CD8-positive, alpha-beta memory T cell (primary cell): ENCODE measurements at regions not wholly inside any gene's neighbourhood (a gene's known extent, or its start where the extent isn't known, plus 50 kb on each side); places are given as distances from the start of the nearest gene placed in this dataset.

Experiments
- CTCF ChIA-PET: fragments of 350-600 bp; sonication (Branson Sonifier 250); formaldehyde crosslinking; loops from one replicate; lab custom pipeline; 2021; ENCODE audit warnings: antibody characterized with exemption; lab: Charles Lee
- POLR2A ChIA-PET: fragments of 350-600 bp; sonication (Branson Sonifier 250); formaldehyde crosslinking; loops from one replicate; lab custom pipeline; 2021; ENCODE audit warnings: antibody characterized with exemption; lab: Charles Lee
- DNase-seq, 5 donors: peaks; one replicate each; pipeline versions ENCODE4 v3.0.0 to v3.0.0-alpha.2; 2020 to 2022; ENCODE audit warnings: mixed read lengths in 1 of 5
- H3K27ac ChIP-seq: one replicate; pipeline ENCODE4 v1.7.0; 2013; ENCODE audit warnings: low read depth, mild to moderate bottlenecking, low read length, moderate library complexity
- H3K27me3 ChIP-seq: 2 replicates; pipeline ENCODE4 v1.7.0; 2013; ENCODE audit warnings: low read length, mild to moderate bottlenecking; ENCODE audit not compliant: insufficient read depth, poor library complexity, severe bottlenecking
- H3K36me3 ChIP-seq: 2 replicates; pipeline ENCODE4 v1.7.0; 2013; ENCODE audit warnings: mild to moderate bottlenecking, low read length, moderate library complexity; ENCODE audit not compliant: insufficient read depth
- H3K4me1 ChIP-seq: 2 replicates; pipeline ENCODE4 v1.7.0; 2013; ENCODE audit warnings: mild to moderate bottlenecking, low read length, moderate library complexity; ENCODE audit not compliant: insufficient read depth
- H3K4me3 ChIP-seq: 2 replicates; pipeline ENCODE4 v1.7.0; 2013; ENCODE audit warnings: mild to moderate bottlenecking, low read length
- H3K9me3 ChIP-seq: 2 replicates; pipeline ENCODE4 v1.7.0; 2013; ENCODE audit warnings: mild to moderate bottlenecking, low read length
- H3K27ac Mint-ChIP-seq, 8 donors: one replicate each; pipeline ENCODE4 v1.8.0; 2020 to 2021; ENCODE audit warnings: mixed read lengths in 8 of 8, mild to moderate bottlenecking in 6 of 8, inconsistent platforms in 3 of 8, moderate library complexity in 3 of 8
- H3K27me3 Mint-ChIP-seq, 2 donors: one replicate each; pipeline ENCODE4 v1.8.0; 2020 to 2021; ENCODE audit warnings: mixed read lengths in 2 of 2, mild to moderate bottlenecking in 1 of 2, moderate library complexity in 1 of 2
- H3K36me3 Mint-ChIP-seq, 3 donors: one replicate each; pipeline ENCODE4 v1.8.0; 2020 to 2021; ENCODE audit warnings: mixed read lengths in 3 of 3, inconsistent platforms in 1 of 3, mild to moderate bottlenecking in 1 of 3
- H3K4me1 Mint-ChIP-seq, 3 donors: one replicate each; pipeline ENCODE4 v1.8.0; 2020 to 2021; ENCODE audit warnings: mixed read lengths in 3 of 3, inconsistent platforms in 1 of 3, mild to moderate bottlenecking in 1 of 3
- H3K4me3 Mint-ChIP-seq, 7 donors: one replicate each; pipeline ENCODE4 v1.8.0; 2020 to 2021; ENCODE audit warnings: mixed read lengths in 7 of 7, mild to moderate bottlenecking in 6 of 7, moderate library complexity in 4 of 7, inconsistent platforms in 2 of 7
- H3K9me3 Mint-ChIP-seq, 5 donors: one replicate each; pipeline ENCODE4 v1.8.0; 2020 to 2022; ENCODE audit warnings: mixed read lengths in 5 of 5, mild to moderate bottlenecking in 3 of 5, moderate library complexity in 2 of 5, inconsistent platforms in 1 of 5

DNA sequence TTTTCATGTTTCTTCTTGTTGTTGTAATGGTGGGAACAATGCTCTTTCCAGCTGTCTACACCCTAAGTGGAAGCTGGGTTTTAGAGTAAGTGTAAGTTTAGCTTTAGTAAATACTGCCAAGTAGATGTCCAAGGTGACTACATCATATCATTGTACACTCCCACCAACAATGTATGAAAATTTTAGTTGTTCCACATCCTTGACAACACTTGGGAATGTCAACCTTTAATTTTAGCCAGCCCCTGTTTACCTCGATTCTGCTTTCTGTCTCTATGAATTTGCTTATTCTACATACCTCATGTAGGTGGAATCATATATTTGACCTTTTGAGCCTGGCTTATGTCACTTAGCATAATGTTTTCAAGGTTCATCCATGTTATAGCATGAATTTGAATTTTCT, 93.0 kb downstream of the MTPAP start:
- H3K27ac Mint-ChIP-seq: no peak overlapping the region
- Histone ChIP-seq H3K27me3 (no peaks in the 10 kb centered on the region), H3K27ac (no peak overlapping the region), H3K36me3 (no peaks in the 10 kb centered on the region), H3K4me1 (no peaks in the 10 kb centered on the region), H3K9me3 (no peaks in the 10 kb centered on the region), H3K4me3 (no peak overlapping the region)
- H3K27me3 Mint-ChIP-seq: peaks cover 15 to 52% of the 10 kb centered on the region in 2 donors
- ChIA-PET POLR2A (no interaction called here), CTCF (interaction anchor here (0.9 kb wide), 1 partner anchor 11 kb away, joined by 3 read pairs; no protein-coding TSS in a partner anchor)
- no peak overlapping the region for H3K4me3 Mint-ChIP-seq
- H3K4me1 Mint-ChIP-seq: no peaks in the 10 kb centered on the region
- DNase-seq: no peak
- peaks cover 10 to 24% (median 17%) of the 10 kb centered on the region in 5 donors for H3K9me3 Mint-ChIP-seq
- peaks cover 0 to 18% (median 1%) of the 10 kb centered on the region in 3 donors for H3K36me3 Mint-ChIP-seq

DNA sequence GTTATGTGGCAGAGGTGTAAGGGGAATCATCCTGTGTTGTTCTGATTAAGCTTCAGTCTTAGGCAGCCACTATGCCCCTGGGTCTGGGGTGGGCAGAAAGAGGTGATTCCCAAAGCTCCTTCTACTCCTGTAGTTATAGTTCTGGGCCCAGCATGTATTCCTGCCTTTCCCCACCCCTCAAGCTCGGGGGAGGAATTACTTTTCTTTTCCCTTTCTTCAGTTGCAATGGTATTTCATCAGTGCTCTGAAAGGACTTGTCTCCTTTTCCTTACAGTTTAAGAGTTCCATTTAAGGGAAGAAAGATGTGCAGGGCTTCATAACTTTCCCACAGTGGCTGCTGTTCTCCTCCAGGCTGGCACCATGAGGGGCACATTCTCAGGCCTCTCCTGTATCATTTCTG, 94.2 kb downstream of the MTPAP start:
- ChIA-PET CTCF (no interaction called here), POLR2A (no interaction called here)
- H3K27me3 Mint-ChIP-seq: peaks cover 13 to 46% of the 10 kb centered on the region in 2 donors
- H3K36me3 Mint-ChIP-seq: peaks cover 0 to 18% (median 1%) of the 10 kb centered on the region in 3 donors
- Histone ChIP-seq H3K4me1 (no peaks in the 10 kb centered on the region), H3K27me3 (no peaks in the 10 kb centered on the region), H3K9me3 (no peaks in the 10 kb centered on the region), H3K27ac (no peak overlapping the region), H3K4me3 (no peak overlapping the region), H3K36me3 (no peaks in the 10 kb centered on the region)
- no peaks in the 10 kb centered on the region for H3K4me1 Mint-ChIP-seq
- no peak for DNase-seq
- H3K27ac Mint-ChIP-seq: no peak overlapping the region
- no peak overlapping the region for H3K4me3 Mint-ChIP-seq
- peaks cover 10 to 24% (median 14%) of the 10 kb centered on the region in 5 donors for H3K9me3 Mint-ChIP-seq

DNA sequence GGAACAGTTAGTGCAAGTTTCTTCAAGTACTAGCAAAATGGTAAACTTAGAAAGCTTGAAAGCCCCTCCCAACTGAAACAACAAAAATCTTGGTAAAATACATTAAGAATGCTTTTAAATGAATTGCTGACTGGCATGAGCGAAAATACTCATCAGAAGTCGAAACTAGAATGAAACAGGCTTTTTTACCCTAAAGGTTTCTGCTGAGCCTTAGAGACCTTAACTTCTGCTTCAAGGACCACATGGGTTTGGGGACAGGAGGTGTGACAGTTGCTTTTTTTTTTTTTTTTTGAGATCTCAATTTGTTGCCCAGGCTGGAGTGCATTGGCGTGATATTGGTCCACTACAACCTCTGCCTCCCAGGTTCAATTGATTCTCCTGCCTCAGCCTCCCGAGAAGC, 100.3 kb downstream of the MTPAP start:
- POLR2A ChIA-PET: no interaction called here
- Histone ChIP-seq H3K9me3 (no peaks in the 10 kb centered on the region), H3K4me3 (no peak overlapping the region), H3K27me3 (no peaks in the 10 kb centered on the region), H3K27ac (no peak overlapping the region), H3K4me1 (no peaks in the 10 kb centered on the region), H3K36me3 (no peaks in the 10 kb centered on the region)
- Mint-ChIP-seq H3K4me1 (peaks cover 0 to 8% (median 8%) of the 10 kb centered on the region in 3 donors), H3K27me3 (peaks cover 3 to 13% of the 10 kb centered on the region in 2 donors), H3K4me3 (no peak overlapping the region), H3K9me3 (peaks cover 0 to 14% (median 6%) of the 10 kb centered on the region in 5 donors), H3K27ac (no peak overlapping the region), H3K36me3 (peaks cover 0 to 8% (median 1%) of the 10 kb centered on the region in 3 donors)
- CTCF ChIA-PET: no interaction called here
- DNase-seq: no peak

DNA sequence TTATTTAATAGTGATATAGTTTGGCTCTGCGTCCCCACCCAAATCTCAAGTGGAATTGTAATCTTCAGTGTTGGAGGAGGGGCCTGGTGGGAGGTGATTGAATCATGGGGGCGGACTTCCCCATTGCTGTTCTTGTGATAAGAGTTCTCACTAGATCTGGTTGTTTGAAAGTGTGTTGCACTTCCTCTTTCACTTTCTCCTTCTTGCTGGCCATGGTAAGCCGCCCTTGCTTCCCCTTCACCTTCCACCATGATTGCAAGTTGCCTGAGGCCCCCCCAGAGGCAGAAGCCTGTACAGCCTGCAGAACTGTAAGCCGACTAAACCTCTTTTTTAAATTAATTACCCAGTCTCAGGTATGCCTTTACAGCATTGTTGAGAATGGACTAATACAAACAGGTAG, 101.4 kb downstream of the MTPAP start:
- POLR2A ChIA-PET: interaction anchor here (0.6 kb wide), 1 partner anchor 326 kb away, joined by 3 read pairs; no protein-coding TSS in a partner anchor
- H3K27ac Mint-ChIP-seq: peak overlapping the region in 1 of 8 donors; percentile 6
- H3K4me1 Mint-ChIP-seq: peaks cover 0 to 8% (median 8%) of the 10 kb centered on the region in 3 donors
- no peaks in the 10 kb centered on the region for H3K9me3 ChIP-seq
- H3K4me3 Mint-ChIP-seq: peak overlapping the region in 6 of 7 donors; percentile 3 to 66 (median 47)
- H3K9me3 Mint-ChIP-seq: peaks cover 0 to 9% (median 0%) of the 10 kb centered on the region in 5 donors
- H3K4me3 ChIP-seq: no peak overlapping the region
- peaks cover 0 to 8% (median 0%) of the 10 kb centered on the region in 3 donors for H3K36me3 Mint-ChIP-seq
- CTCF ChIA-PET: no interaction called here
- H3K27ac ChIP-seq: no peak overlapping the region
- no peaks in the 10 kb centered on the region for H3K27me3 ChIP-seq
- H3K36me3 ChIP-seq: no peaks in the 10 kb centered on the region
- peaks cover 3 to 13% of the 10 kb centered on the region in 2 donors for H3K27me3 Mint-ChIP-seq
- no peaks in the 10 kb centered on the region for H3K4me1 ChIP-seq
- no peak for DNase-seq

DNA sequence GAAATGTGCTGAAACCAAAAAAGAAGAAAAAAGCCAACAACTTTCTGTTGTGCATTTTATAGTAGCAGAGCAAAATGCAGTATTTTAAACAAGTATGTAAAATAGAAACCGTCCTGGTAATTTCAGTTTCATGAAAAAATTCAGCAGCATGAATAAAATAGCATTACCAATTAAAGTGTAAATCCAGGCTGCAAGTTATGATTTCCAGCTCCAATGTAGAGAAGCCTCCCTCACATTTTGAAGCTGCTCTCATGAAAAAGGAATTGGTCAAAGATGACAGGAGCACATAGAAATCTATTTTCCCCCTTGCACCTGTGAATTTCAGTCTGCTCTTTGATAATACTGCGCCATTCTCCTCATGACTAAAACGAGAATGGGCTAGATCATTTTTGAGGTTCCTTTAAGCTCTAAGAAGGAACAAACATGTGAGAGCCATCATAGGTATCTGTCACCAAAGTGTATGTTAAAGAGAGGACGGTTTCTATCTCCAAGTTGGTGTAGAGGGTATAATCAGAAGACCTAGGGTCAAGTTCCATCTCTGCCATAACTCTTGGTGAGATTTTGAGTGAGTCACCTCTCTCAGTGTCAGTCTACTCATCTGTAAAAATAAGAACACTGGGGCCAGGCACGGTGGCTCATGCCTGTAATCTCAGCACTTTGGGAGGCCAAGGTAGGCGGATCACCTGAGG, 107.5 kb downstream of the MTPAP start:
- CTCF ChIA-PET: interaction anchor here (1.0 to 4.3 kb wide), 5 partner anchors 10 to 243 kb away, joined by 3 to 23 read pairs (median 4); no protein-coding TSS in a partner anchor
- Histone ChIP-seq H3K4me3 (no peak overlapping the region), H3K9me3 (no peaks in the 10 kb centered on the region), H3K4me1 (no peaks in the 10 kb centered on the region), H3K27ac (no peak overlapping the region), H3K36me3 (no peaks in the 10 kb centered on the region), H3K27me3 (no peaks in the 10 kb centered on the region)
- H3K9me3 Mint-ChIP-seq: no peaks in the 10 kb centered on the region
- peaks cover 0 to 3% (median 0%) of the 10 kb centered on the region in 3 donors for H3K4me1 Mint-ChIP-seq
- no peak overlapping the region for H3K4me3 Mint-ChIP-seq
- POLR2A ChIA-PET: no interaction called here
- peaks cover 7 to 16% of the 10 kb centered on the region in 2 donors for H3K27me3 Mint-ChIP-seq
- H3K36me3 Mint-ChIP-seq: no peaks in the 10 kb centered on the region
- DNase-seq: no peak
- H3K27ac Mint-ChIP-seq: no peak overlapping the region

DNA sequence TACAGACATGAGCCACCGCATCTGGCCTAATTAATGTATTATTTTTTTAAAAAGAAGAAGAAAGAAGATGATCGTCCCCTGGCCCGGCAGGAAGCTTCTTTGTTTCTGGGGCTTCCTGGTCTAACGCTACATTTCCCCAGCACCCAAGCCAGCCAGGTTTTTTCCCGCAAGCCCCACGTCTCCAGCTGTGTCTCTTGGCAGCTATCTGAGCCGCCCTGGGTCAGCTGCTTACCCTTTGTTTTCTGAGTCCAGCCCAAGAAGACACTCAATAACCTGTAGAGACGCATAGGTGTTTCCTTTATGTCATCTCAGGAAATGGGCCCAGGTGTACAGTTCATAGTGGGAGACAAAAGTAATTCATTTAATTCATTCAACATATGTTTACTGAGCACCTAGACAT, 110.2 kb downstream of the MTPAP start:
- H3K27ac Mint-ChIP-seq: no peak overlapping the region

DNA sequence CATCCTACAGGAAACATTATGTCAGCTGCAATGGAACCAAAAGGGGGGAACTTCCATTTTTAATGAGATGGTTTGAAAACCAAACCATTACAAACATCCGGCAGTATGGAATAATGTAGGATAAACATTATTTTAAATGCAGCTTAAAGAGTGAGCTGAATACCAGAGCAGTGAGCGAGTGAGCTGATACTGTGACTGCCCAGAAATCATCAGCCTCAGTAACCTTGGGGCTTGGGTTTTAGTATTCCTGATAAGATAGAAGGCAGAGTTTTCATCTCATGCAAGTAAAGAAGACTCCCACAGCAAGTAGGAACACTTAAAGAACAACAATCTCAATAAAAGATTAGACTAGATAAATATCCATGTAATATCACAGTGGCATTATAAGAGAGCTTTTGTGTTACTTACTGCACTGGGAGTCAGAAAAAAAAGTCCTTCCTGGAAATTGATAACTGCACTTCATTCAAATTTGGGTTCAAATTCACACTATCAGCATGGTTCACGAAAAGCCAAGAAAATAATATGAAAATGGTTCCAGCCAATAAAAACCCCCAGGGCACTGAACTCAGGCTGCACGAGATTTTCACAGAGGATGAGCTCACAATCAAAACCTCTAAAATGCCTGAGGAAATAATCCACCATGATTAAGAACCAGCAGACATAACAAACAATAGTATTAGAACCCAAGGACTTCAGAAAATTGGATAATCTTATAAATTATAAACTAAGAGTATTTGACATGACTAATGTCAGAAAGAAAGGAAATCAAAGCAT, 115.7 kb downstream of the MTPAP start:
- no peak overlapping the region for H3K4me3 ChIP-seq
- H3K4me1 Mint-ChIP-seq: peaks cover 0 to 23% (median 8%) of the 10 kb centered on the region in 3 donors
- no peaks in the 10 kb centered on the region for H3K9me3 Mint-ChIP-seq
- no peaks in the 10 kb centered on the region for H3K27me3 ChIP-seq
- no peaks in the 10 kb centered on the region for H3K36me3 Mint-ChIP-seq
- H3K9me3 ChIP-seq: no peaks in the 10 kb centered on the region
- ChIA-PET CTCF (no interaction called here), POLR2A (no interaction called here)
- H3K36me3 ChIP-seq: no peaks in the 10 kb centered on the region
- peaks cover 5% of the 10 kb centered on the region for H3K4me1 ChIP-seq
- H3K4me3 Mint-ChIP-seq: no peak overlapping the region
- H3K27ac Mint-ChIP-seq: no peak overlapping the region
- peaks cover 19 to 31% of the 10 kb centered on the region in 2 donors for H3K27me3 Mint-ChIP-seq
- no peak overlapping the region for H3K27ac ChIP-seq
- no peak for DNase-seq

More for the DNA sequence above, 110.2 kb downstream of the MTPAP start:
- Histone ChIP-seq H3K27ac (no peak overlapping the region), H3K27me3 (no peaks in the 10 kb centered on the region), H3K9me3 (no peaks in the 10 kb centered on the region), H3K36me3 (no peaks in the 10 kb centered on the region), H3K4me3 (no peak overlapping the region), H3K4me1 (no peaks in the 10 kb centered on the region)
- H3K4me3 Mint-ChIP-seq: no peak overlapping the region
- no peaks in the 10 kb centered on the region for H3K9me3 Mint-ChIP-seq
- H3K4me1 Mint-ChIP-seq: peaks cover 0 to 3% (median 0%) of the 10 kb centered on the region in 3 donors
- peaks cover 11 to 20% of the 10 kb centered on the region in 2 donors for H3K27me3 Mint-ChIP-seq
- DNase-seq: no peak
- ChIA-PET POLR2A (no interaction called here), CTCF (interaction anchor here (1.2 kb wide), 1 partner anchor 241 kb away, joined by 3 read pairs; no protein-coding TSS in a partner anchor)
- no peaks in the 10 kb centered on the region for H3K36me3 Mint-ChIP-seq

DNA sequence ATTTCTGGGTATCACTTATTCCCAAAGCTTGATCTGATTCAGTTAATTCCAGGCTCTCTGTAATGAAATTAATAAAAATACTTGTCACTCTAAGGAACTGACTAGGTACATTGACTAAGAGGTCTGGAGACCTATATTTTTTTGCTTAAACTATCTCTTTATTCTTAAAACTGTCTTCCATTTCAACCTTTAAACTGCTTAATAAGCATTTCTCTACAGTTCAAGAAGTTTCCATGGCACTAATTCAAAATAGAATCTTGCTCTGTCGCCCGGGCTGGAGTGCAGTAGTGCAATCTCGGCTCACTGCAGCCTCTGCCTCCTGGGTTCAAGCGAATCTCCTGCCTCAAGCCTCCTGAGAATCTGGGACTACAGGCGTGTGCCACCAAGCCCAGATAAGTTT, 117.4 kb downstream of the MTPAP start:
- Mint-ChIP-seq H3K36me3 (no peaks in the 10 kb centered on the region), H3K4me3 (no peak overlapping the region), H3K27me3 (peaks cover 24 to 25% of the 10 kb centered on the region in 2 donors), H3K27ac (no peak overlapping the region), H3K9me3 (no peaks in the 10 kb centered on the region), H3K4me1 (peaks cover 0 to 23% (median 8%) of the 10 kb centered on the region in 3 donors)
- Histone ChIP-seq H3K4me1 (peaks cover 5% of the 10 kb centered on the region), H3K9me3 (no peaks in the 10 kb centered on the region), H3K36me3 (no peaks in the 10 kb centered on the region), H3K27ac (no peak overlapping the region), H3K27me3 (no peaks in the 10 kb centered on the region), H3K4me3 (no peak overlapping the region)
- ChIA-PET CTCF (interaction anchor here (1.4 kb wide), 1 partner anchor 10 kb away, joined by 4 read pairs; no protein-coding TSS in a partner anchor), POLR2A (no interaction called here)
- no peak for DNase-seq
